B cell (primary cell): ENCODE measurements at regions not wholly inside any gene's neighbourhood (a gene's known extent, or its start where the extent isn't known, plus 50 kb on each side); places are given as distances from the start of the nearest gene placed in this dataset.
"Not testable (repeated sequence)": the region's sequence is repeated elsewhere in the genome, so short reads cannot be mapped to it uniquely, and the experiment has no call there.

Experiments
- ATAC-seq: fragments of 200-7000 bp; cut with Tn5 transposase; one replicate; pipeline ENCODE4 v1.10.0; 2021; ENCODE audit warnings: low read depth, mild to moderate bottlenecking, moderate number of reproducible peaks, moderate library complexity
- CTCF ChIA-PET: fragments of 350-600 bp; sonication (Branson Sonifier 250); formaldehyde crosslinking; loops from one replicate; lab custom pipeline; 2021; ENCODE audit warnings: antibody characterized with exemption, inconsistent platforms; lab: Charles Lee
- POLR2A ChIA-PET: fragments of 350-600 bp; sonication (Branson Sonifier 250); formaldehyde crosslinking; loops from one replicate; lab custom pipeline; 2021; ENCODE audit warnings: antibody characterized with exemption; lab: Charles Lee
- DNase-seq: peaks from one replicate; pipeline ENCODE4 v3.0.0; 2013
- H2AFZ ChIP-seq: 2 replicates; pipeline ENCODE4 v1.6.1; 2012; ENCODE audit warnings: mild to moderate bottlenecking, low read depth, low read length; ENCODE audit not compliant: insufficient read depth, poor library complexity, severe bottlenecking
- H3K27ac ChIP-seq, 2 donors: 1 replicate in 1 of 2; 2 replicates in 1 of 2; pipeline ENCODE4 v1.5.1; 2012 to 2013; ENCODE audit warnings: low read length in 2 of 2, mild to moderate bottlenecking in 2 of 2, moderate library complexity in 1 of 2
- H3K27me3 ChIP-seq, 4 experiments: fragments of 200-600 bp in 1 of 4; sonication (generic) in 1 of 4; replicated peaks in 1 of 4; 1 replicate in 2 of 4; 2 replicates in 2 of 4; pipeline versions ENCODE4 v1.6.1 to v1.7.0; 2013 to 2016; ENCODE audit warnings: low read length in 3 of 4, mild to moderate bottlenecking in 2 of 4, mixed read lengths in 1 of 4, moderate library complexity in 1 of 4; ENCODE audit not compliant: insufficient read depth in 4 of 4, control insufficient read depth in 3 of 4; ENCODE audit errors: control extremely low read depth in 1 of 4
- H3K36me3 ChIP-seq, 2 experiments: replicated peaks in 1 of 2; 1 replicate in 1 of 2; 2 replicates in 1 of 2; pipeline versions ENCODE4 v1.6.1 to v1.7.1; 2013; ENCODE audit warnings: low read length in 1 of 2; ENCODE audit not compliant: insufficient read depth in 2 of 2, control insufficient read depth in 1 of 2; ENCODE audit errors: control extremely low read depth in 1 of 2, extremely low read depth in 1 of 2
- H3K4me1 ChIP-seq, 2 donors: fragments of 200-600 bp in 1 of 2; sonication (generic) in 1 of 2; 1 replicate in 1 of 2; 2 replicates in 1 of 2; pipeline versions ENCODE4 v1.5.1 to v1.6.1; 2013 to 2017; ENCODE audit warnings: low read length in 2 of 2; ENCODE audit not compliant: control insufficient read depth in 2 of 2, insufficient read depth in 2 of 2
- H3K4me2 ChIP-seq: replicated peaks from 2 replicates; pipeline ENCODE3; 2012; ENCODE audit warnings: mild to moderate bottlenecking, low read depth, low read length; ENCODE audit not compliant: poor library complexity, severe bottlenecking
- H3K4me3 ChIP-seq, 5 experiments: fragments of 200-600 bp in 1 of 5; sonication (generic) in 1 of 5; 1 replicate in 3 of 5; 2 replicates in 2 of 5; pipeline versions ENCODE4 v1.5.1 to v1.7.0; 2011 to 2016; ENCODE audit warnings: low read length in 4 of 5, mild to moderate bottlenecking in 4 of 5, low read depth in 2 of 5, control low read depth in 1 of 5, moderate library complexity in 1 of 5; ENCODE audit not compliant: insufficient read depth in 1 of 5; ENCODE audit errors: control extremely low read depth in 1 of 5, extremely low read depth in 1 of 5
- H3K79me2 ChIP-seq: fragments of 200-600 bp; sonication (generic); one replicate; pipeline ENCODE4 v1.6.0; 2016; ENCODE audit warnings: low read length; ENCODE audit not compliant: control insufficient read depth, insufficient read depth
- H3K9ac ChIP-seq: fragments of 200-600 bp; sonication (generic); 2 replicates; pipeline ENCODE4 v1.6.1; 2017; ENCODE audit warnings: mild to moderate bottlenecking, low read length, moderate library complexity
- H3K9me3 ChIP-seq, 3 donors: one replicate each; pipeline versions ENCODE4 v1.6.1 to v1.7.1; 2013; ENCODE audit warnings: low read length in 2 of 3; ENCODE audit not compliant: control insufficient read depth in 2 of 3, insufficient read depth in 1 of 3; ENCODE audit errors: control extremely low read depth in 1 of 3
- H4K20me1 ChIP-seq: 2 replicates; pipeline ENCODE4 v1.6.0; 2012; ENCODE audit warnings: mild to moderate bottlenecking, low read length; ENCODE audit not compliant: insufficient read depth, control insufficient read depth, poor library complexity, severe bottlenecking
- H3K27ac Mint-ChIP-seq: one replicate; pipeline ENCODE4 v1.8.0; 2021; ENCODE audit warnings: mixed read lengths
- H3K27me3 Mint-ChIP-seq: one replicate; pipeline ENCODE4 v1.8.0; 2021; ENCODE audit warnings: mixed read lengths
- H3K4me1 Mint-ChIP-seq: one replicate; pipeline ENCODE4 v1.8.0; 2021; ENCODE audit warnings: mixed read lengths
- H3K4me3 Mint-ChIP-seq: one replicate; pipeline ENCODE4 v1.8.0; 2021; ENCODE audit warnings: mixed read lengths
- H3K9me3 Mint-ChIP-seq: one replicate; pipeline ENCODE4 v1.8.0; 2022; ENCODE audit warnings: mixed read lengths; ENCODE audit not compliant: insufficient read depth
- WGBS: methylation state at CpG from one replicate; pipeline ENCODE4 v1.1.5; 2013; ENCODE audit warnings: missing lambda C conversion rate; ENCODE audit not compliant: insufficient coverage; 5-methylcytosine and 5-hydroxymethylcytosine counted together
- intact Hi-C: fragments of 100-400 bp; cut with micrococcal nuclease; formaldehyde crosslinking; loops from one replicate; pipeline ENCODE4 v1.10.0; 2022

GRCh38 chr12:9412459-9412858 is 195.3 kb downstream of the KLRB1 start:
- H3K27me3 Mint-ChIP-seq, H3K27me3 ChIP-seq, ATAC-seq, H3K4me3 Mint-ChIP-seq, H3K4me2 ChIP-seq, DNase-seq, H3K9me3 Mint-ChIP-seq, H3K9ac ChIP-seq, H2AFZ ChIP-seq, H3K27ac ChIP-seq, H3K79me2 ChIP-seq, CTCF ChIA-PET, H3K27ac Mint-ChIP-seq, H3K4me3 ChIP-seq, POLR2A ChIA-PET, H3K36me3 ChIP-seq, intact Hi-C loops, H3K9me3 ChIP-seq, H4K20me1 ChIP-seq: not testable (repeated sequence)
- H3K4me1 ChIP-seq: peaks cover 12 to 14% of the 10 kb centered on the region in 2 donors
- peaks cover 14% of the 10 kb centered on the region for H3K4me1 Mint-ChIP-seq
- WGBS: 97% methylated on average over 3 of the region's 3 CpGs

DNA sequence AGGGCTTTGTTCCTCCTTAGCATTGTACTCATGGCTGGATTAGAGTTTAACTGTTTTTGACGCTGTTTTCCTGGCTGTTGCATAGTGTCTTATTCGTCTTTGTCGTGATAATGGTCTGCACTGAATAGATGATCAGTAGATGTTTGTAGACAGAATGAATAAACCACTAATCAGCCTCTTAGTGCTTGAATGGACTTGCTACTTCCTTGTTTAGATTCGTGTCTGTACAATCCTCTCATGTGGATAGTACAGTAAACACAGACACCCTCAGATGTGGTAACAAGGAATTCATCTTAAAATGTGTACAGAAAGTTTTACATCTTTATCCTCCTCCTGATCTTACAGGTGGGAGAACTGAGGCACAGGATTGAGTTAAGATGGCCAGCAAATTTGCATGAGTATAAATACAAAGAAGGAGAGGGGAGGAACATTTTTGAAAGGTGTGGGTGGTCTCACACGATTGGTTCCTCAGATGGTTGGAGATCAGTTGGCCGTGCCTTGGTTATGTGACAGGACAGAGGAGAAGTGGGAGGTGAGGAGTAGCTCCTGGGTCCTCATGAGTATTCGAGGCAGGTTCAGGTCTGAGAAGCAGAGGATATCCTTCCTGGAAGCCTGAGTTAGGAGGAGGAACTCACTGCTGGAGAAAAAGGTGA is 196.0 kb downstream of the KLRB1 start:
- POLR2A ChIA-PET, H3K27ac ChIP-seq, H3K9me3 Mint-ChIP-seq, H3K36me3 ChIP-seq, H3K9me3 ChIP-seq, H3K27me3 Mint-ChIP-seq, intact Hi-C loops, H4K20me1 ChIP-seq, CTCF ChIA-PET, H3K27me3 ChIP-seq, H3K79me2 ChIP-seq: not testable (repeated sequence)
- ATAC-seq (peak; percentile 71), DNase-seq (peak; percentile 50)
- Mint-ChIP-seq H3K4me1 (peaks cover 14% of the 10 kb centered on the region), H3K4me3 (peak overlapping the region; percentile 52), H3K27ac (peak overlapping the region; percentile 29)
- Histone ChIP-seq H3K9ac (peak overlapping the region; percentile 10), H2AFZ (peak overlapping the region; percentile 7), H3K4me1 (peaks cover 12 to 14% of the 10 kb centered on the region in 2 donors), H3K4me2 (peak overlapping the region; percentile 36), H3K4me3 (peak overlapping the region in 1 of 5 experiments; percentile 19)
- 0% methylated on average over 3 of the region's 7 CpGs for WGBS

GRCh38 chr12:9407425-9407748 is 199.2 kb upstream of the PZP start:
- Histone ChIP-seq H3K4me1 (peaks cover 12 to 19% of the 10 kb centered on the region in 2 donors), H3K9me3 (peaks cover 0 to 11% (median 0%) of the 10 kb centered on the region in 3 donors)
- H3K27me3 Mint-ChIP-seq, H3K4me2 ChIP-seq, H3K27ac Mint-ChIP-seq, DNase-seq, H3K27ac ChIP-seq, H3K9ac ChIP-seq, H3K9me3 Mint-ChIP-seq, POLR2A ChIA-PET, H3K4me3 ChIP-seq, H3K4me3 Mint-ChIP-seq, intact Hi-C loops, H3K36me3 ChIP-seq, H4K20me1 ChIP-seq, CTCF ChIA-PET, ATAC-seq, H2AFZ ChIP-seq, H3K79me2 ChIP-seq, H3K27me3 ChIP-seq: not testable (repeated sequence)
- WGBS: 95% methylated on average over 4 of the region's 4 CpGs
- H3K4me1 Mint-ChIP-seq: peaks cover 10% of the 10 kb centered on the region
